Esophagus muscularis mucosa (tissue), 3 donors: ENCODE measurements at regions not wholly inside any gene's neighbourhood (a gene's known extent, or its start where the extent isn't known, plus 50 kb on each side); places are given as distances from the start of the nearest gene placed in this dataset.

Experiments used
- CTCF ChIP-seq, 3 experiments: fragments of 200-600 bp in 2 of 3; fragments of 450-650 bp in 1 of 3; sonication (generic) in 2 of 3; IDR thresholded peaks; one replicate each; pipeline ENCODE4 v1.5.1; 2017 to 2019; ENCODE audit warnings: antibody characterized with exemption in 3 of 3, mild to moderate bottlenecking in 2 of 3, moderate library complexity in 1 of 3
- POLR2A ChIP-seq: fragments of 450-650 bp; IDR thresholded peaks from one replicate; pipeline ENCODE4 v1.6.1; 2017; ENCODE audit warnings: antibody characterized with exemption, moderate library complexity, mild to moderate bottlenecking, low read depth
- POLR2AphosphoS5 ChIP-seq, 2 donors: sonication (generic); formaldehyde crosslinking; IDR thresholded peaks; one replicate each; pipeline ENCODE4 v1.6.1; 2017; ENCODE audit warnings: antibody characterized with exemption in 2 of 2

- TF ChIP-seq POLR2A (no peak), CTCF (IDR thresholded peaks at IDR 0.05) (no peak), POLR2AphosphoS5 (IDR thresholded peaks at IDR 0.05) (no peak)
Observed at GRCh38 chr5:122719991-122720746, 54.7 kb upstream of the SNX2 start.
